Stimulated activated CD8-positive, alpha-beta memory T cell treated with anti-CD3 and anti-CD28 coated beads, Interleukin-15, amount 100 ng/mL, for 4 hours (primary cell): ENCODE measurements at regions not wholly inside any gene's neighbourhood (a gene's known extent, or its start where the extent isn't known, plus 50 kb on each side); places are given as distances from the start of the nearest gene placed in this dataset.
"Not testable (repeated sequence)": the region's sequence is repeated elsewhere in the genome, so short reads cannot be mapped to it uniquely, and the experiment has no call there.

Experiments
- DNase-seq, 2 donors: peaks; one replicate each; pipeline ENCODE4 v3.0.0-alpha.2; 2020; ENCODE audit warnings: low read depth in 2 of 2

DNA sequence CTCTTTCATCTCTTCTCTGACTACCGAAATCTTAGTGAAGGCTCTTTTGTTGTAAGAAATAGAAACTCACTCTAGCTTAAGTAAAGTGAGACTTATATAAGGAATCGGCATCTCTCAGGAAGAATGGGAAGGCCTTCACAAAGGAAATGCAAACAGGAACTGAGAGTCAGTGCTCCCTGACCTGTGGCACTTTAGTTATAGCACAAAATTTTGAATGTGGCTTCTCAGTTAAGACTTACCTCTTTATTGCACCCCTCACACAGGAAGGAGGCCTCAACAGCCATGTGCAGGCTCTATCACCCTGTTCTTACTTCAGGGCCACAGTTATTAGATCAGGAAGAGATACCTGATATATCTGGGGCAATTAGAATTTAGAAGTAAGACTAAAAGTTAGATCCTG lies 224.7 kb upstream of the EGLN3 start:
- no peak for DNase-seq

DNA sequence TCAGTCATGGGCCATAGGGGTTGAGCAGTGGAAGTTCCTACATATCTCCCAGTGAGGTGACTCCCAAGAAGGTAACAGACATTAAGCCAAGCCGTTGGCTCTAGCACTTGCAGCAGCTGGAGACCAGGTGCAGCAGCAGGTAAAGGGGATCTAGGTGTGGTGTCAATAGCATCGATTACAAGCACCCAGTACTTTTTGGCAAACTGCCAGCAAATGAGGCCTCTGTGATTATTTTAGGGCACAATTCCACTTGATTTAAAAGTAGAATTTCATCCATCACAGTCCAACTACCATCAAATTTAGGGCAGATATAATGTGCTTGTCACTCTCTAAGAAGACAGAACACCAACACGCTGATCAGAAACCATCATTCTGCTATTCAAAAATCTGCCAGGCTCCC lies 224.1 kb upstream of the EGLN3 start:
- no peak for DNase-seq

DNA sequence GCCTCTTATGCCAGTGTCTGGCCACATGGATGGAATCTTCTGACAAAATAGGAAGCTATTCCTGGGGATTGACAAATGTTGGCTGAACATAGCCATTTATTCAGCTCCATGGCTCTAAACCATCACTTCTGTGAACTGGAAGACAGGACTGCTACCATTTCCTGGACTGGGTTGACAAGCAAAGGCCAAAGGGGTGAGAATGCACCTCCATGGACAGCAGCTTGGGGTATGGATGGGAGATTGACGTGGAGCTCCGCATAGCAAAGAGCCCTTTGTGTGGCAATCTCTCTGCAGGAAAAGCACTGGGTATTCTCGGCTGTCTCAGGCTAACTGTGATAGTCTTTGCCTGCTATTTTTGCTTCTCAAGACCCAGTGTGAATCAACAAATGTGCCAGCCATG lies 223.0 kb upstream of the EGLN3 start:
- DNase-seq, result no peak

DNA sequence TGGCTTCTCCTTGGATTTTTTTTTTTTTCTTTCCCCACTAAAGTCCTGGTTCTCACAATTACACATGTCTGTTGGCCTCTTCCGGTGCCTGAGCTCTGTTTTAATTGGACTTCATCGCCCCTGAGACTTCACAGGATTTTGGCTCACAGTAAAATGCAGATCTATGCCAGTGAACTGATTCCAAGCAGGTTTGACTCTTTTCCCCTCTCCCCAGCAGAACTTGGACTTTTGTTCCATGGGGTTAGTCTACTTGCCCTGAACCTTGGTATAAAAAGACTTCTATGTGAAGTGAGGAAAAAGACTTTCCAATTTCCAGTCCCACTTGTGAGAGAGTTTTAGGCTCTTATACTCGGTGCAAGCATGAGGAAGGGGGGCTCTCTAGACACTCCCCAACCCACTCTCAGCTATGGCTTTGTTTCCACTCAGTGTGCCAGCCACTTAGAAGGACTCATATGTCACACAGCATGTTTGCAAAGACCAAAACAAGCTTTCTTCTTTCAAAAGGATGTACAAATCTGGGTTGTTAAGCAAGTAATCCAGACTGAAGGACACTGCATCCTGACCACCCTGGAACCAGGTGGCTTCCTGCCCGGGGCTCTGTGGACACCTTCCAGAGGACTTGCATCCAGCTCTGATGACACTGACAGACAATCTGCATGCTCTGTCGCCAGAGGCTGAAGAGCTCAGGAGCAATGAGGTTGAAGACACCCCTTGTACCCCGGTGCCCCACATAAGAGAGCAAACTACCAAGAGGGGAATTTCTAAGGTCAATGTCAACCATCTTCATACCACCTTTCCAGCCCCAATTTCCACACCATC lies 221.9 kb upstream of the EGLN3 start:
- no peak for DNase-seq

DNA sequence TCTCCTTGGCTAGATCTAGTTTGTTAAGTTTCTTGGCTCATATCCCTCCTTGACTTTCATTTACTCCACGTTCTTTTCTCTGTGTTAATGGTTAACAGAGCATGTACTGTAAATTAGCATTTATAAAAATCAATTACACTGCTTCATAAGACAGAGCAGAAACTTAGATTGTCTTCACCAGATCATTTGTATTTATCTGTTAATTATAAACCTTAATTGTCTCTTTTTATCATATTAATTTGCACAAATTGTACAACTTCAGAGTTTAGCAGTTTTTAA lies 221.2 kb upstream of the EGLN3 start:
- no peak for DNase-seq

DNA sequence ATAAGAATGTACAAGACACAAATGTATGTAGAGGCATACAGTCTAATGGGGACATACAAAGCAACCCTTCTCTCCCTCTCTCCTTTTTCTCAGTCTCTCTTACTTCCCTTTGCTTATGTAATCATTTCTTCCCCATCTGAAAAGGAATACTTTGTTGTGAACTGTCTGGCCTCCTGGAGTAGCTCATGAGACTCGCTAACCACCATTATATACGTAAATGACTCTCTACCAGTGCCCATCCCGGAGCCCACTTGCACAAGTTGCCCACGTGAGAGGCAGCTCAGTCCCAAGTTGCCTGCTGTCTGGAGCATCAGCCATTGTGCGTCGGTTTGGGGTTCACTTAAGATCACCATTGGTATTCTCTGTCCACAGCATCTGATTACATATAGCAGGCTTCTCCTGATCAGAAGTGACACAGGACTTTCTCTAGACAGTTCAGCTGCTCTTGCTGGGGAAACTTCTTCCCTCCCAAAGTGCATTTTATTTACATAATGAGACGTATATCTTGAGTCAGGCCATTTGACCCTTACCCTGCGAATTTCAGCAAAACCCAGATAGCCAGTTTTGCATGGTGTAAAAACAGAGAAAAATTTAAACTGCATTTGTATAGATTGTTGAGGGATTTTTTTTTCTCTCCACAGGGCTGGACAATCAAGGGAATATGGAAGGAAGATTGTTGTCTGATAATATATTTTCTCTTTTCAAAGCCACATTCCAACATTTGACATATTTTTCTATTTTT lies 220.7 kb upstream of the EGLN3 start:
- DNase-seq, result no peak

DNA sequence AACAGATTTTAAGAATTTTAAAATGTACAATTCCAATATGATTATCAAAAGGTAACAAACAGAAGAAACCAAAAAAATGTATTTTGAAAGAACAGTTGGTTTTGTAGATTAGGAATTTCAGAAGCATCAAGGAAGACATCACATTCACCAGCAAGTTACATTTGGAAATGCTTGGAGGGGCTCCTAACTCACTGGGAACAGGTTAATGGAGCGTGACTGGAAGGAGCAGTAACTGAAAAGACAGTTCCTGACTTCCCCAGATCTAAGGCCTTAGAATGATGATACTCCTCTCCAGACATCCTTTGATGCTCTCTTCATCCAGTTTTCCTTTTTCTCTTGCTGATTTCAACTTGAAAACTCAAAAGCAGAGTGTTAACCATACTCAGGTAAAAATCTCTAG lies 220.0 kb upstream of the EGLN3 start:
- DNase-seq, result no peak

DNA sequence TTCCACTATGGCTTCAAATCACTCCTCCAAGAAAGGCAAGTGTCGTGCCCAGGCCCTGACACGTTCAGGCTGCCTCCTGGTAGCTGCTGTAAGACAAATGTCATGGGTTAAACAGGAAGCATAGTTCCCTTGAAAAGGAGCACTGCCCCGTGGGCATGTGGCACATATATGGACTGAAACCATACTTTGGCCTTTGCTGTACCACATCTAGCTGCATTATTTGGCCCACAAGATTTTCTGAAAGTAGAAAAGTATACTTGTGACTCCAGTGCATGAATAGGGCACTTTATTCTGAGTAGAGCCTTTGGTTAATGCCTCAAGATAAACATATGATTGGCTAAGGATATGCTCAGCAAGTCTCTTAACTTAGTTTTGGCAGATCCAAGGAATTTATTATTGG lies 218.7 kb upstream of the EGLN3 start:
- no peak for DNase-seq

DNA sequence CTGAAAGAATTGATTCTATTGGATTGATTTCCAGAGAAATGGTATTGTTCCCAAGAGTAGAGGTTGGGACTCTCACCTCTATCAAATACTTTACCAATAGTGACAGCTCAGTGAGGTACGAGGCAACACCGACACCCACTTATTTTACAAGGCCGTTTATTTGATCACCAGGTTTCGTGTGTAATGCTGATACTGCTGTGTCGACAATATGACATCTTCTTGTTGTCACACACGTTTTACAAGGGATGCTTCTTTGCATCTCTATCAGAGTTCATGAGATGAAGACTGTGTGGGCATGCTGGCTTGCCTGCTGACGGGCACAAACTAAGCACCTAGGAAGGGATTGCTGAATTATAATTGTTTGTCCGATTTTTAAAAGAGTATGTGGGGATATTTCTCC lies 217.8 kb upstream of the EGLN3 start:
- no peak for DNase-seq

DNA sequence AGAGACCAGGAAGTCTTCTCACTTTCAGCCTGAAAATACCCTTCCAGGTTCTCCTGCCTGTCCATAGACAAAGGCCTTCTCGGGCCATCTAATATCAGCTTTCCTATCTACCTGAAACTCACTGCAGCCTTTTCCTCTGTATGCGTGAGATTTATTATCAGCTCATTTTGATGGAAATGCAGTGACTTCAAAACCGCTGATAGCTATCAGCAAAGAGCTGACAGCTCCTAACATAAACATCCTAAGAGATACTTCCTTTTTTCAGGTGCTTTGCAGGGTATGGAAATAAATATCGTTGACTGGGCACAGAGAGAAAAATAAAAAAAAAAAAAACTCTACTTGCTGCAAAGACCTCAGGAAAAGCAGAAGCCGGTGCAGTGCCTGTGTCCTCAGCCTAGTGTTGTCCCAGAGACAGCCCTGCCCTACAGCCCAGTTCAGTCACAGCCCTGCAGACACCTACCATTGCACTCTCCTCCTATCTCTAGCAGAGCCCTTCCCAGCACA lies 215.0 kb upstream of the EGLN3 start:
- DNase-seq, result no peak

DNA sequence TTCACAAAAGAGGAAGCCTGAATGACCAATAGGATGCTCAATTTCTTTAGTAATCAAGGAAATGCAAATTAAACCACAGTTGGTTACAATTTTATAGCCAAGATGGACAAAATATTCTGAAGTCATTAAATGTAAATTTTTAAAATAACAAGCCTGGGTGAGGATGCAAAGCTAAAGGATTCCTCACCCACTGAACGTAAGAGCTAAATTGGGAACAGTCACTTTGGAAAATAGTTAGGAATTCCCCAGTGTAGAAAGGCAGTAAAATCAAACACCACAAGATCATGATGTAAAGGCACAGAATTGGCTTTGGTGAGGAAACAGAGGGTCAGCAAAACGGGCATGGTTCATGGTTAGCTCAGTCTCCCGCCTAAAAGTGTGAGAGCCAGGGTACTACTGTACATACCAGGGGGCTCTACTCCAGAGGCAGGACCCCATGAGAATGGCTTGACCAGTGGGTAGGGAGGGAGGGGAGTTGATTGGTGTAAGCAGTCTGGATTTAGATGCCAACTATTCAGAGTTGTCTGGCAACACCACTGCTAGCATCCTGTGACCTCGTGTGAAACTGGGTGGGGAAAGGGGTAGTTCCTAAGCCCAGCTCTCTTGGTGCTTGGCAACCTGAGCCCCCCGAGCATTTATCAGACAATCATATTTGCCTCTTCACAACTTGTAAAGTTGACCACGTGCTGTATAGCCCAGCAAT lies 213.4 kb upstream of the EGLN3 start:
- DNase-seq, result no peak

DNA sequence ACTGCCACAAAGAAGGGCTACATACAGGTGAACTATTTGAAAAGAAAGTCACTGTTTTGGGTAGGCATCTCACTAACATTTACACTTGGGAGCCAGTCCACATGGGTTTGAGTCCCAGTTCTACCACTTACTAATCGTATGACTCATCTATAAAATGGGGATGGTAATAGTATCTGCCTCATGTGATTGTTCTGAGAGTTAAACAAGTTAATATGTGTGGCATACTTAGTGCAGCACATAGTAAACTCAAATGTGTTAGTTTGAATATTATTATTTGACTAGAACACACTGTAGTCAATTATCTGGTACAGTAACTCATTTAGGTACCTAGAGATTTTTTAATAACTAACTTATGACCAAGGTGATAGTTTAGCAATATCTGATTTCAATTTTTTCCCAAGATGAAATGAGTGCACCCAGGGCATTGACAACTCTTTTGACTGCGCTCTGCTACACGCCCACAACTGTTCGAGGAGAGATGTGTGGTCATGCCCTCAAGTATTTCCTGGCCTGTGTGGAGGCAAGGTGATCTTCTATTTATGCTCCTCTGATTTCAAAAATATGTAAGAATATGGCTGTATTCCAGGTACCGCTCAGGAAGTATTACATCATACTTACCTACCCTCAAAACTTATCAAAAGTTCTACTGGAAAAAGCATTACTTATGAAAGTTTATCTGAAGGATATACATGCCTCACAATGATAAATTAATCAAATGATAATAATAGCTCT lies 210.6 kb upstream of the EGLN3 start:
- no peak for DNase-seq

DNA sequence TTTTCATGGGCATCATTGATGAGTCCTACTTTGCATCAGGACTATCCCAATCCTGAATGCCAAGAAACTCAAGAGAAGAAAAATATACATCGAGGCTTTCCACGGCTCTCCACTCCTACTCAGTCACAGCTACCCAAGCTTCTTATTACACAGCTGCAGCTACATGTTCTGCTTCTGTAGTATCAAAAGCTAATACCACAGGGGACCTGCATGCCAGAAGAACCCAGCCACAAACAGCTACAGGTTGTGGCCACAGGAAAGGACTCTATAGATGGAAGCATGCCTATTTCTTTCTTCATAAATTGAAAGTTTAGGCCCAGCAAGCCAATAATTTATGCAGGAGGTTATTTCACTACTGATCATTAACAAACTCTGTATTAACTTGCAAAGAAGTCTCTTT lies 209.7 kb upstream of the EGLN3 start:
- DNase-seq, result no peak

DNA sequence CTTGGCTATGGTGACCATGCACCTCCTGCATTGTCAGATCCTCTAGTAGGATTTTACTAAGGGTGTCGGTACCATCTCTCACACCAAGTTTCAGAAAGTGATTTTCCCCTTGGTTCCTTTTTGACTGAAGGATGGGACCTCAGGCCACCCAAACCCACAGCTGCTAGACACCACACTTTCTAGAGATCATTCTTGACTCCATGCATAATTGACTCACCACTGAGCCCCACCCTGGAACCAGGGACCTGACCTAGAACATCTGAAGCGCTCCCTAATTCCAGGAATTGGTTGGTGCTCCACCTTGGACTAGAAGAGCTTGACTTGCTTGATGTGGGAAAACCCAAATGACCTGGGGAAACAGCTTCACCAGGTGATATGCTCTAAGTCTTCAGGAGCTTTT lies 206.8 kb upstream of the EGLN3 start:
- no peak for DNase-seq

DNA sequence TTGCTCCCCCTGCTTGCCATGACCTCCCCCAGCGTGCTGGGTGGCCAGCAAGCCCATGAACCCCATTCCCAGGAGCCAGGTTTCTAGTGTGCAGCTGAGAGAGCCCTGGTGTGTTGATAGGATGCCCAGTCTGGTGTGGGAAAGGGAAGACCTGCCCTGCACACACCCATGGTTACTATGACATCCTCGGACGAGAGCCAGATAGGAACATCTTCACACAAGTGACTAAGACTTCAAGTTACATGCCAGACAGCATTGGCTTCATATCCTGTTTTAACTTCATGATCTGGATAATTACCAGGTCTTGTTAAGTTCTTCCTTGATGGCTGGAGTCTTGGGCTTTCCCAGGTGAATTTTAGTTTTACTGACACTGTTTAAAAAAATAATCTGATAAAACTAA lies 196.6 kb upstream of the EGLN3 start:
- DNase-seq, result no peak

DNA sequence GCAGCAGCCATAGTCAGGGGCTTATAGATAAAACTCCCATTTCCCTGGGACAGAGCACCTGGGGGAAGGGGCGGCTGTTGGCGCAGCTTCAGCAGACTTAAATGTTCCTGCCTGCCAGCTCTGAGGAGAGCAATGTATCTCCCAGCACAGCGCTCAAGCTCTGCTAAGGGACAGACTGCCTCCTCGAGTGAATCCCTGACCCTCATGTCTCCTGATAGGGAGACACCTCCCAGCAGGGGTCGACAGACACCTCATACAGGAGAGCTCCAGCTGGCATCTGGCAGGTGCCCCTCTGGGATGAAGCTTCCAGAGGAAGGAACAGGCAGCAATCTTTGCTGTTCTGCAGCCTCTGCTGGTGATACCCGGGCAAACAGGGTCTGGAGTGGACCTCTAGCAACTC lies 189.3 kb upstream of the EGLN3 start:
- DNase-seq, result not testable (repeated sequence)

DNA sequence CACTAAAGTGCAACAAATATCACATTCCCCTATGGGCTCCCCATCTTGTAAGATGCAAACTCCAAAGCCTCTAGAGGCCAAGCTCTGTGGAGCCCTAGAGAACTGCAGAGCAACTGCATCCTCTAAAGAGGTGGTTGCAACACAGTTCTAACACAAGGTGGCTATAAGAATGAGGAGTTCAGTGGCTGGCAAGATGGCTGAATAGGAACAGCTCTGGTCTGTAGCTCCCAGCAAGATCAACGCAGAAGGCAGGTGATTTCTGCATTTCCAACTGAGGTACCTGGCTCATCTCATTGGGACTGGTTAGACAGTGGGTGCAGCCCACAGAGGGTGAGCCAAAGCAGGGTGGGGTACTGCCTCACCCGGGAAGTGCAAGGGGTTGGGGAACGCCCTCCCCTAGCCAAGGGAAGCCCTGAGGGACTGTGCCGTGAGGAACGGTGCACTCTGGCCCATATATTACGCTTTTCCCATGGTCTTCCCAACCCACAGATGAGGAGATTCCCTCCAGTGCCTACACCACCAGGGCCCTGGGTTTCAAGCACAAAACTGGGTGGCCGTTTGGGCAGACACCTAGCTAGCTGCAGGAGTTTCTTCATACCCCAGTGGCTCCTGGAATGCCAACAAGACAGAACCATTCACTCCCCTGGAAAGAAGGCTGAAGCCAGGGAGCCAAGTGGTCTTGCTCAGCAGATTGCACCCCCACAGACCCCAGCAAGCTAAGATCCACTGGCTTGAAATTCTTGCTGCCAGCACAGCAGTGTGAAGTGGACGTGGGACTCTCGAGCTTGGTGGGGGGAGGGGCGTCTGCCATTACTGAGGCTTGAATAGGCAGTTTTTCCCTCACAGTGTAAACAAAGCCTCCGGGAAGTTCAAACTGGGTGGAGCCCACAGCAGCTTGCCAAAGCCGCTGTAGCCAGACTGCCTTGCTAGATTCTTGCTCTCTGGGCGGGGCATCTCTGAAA lies 188.6 kb upstream of the EGLN3 start:
- not testable (repeated sequence) for DNase-seq

DNA sequence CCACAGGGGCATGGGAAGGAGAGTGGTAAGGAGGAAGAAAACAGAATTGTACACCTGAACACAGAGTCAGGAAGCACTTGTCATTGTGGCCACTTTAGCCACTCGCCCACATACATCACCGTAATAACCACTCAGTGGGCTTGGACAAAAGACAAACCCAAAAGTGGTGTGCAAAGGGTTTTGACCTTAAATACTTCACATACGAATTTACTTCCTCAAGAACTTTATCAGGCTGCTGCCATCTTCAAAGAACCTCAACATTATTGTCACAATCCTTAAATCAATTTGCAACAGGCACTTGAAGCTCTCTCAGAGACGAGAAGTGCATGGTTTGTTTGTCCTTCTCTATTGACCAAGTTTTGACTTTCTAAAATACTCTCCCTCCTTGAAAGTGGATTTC lies 187.3 kb upstream of the EGLN3 start:
- DNase-seq, result no peak

DNA sequence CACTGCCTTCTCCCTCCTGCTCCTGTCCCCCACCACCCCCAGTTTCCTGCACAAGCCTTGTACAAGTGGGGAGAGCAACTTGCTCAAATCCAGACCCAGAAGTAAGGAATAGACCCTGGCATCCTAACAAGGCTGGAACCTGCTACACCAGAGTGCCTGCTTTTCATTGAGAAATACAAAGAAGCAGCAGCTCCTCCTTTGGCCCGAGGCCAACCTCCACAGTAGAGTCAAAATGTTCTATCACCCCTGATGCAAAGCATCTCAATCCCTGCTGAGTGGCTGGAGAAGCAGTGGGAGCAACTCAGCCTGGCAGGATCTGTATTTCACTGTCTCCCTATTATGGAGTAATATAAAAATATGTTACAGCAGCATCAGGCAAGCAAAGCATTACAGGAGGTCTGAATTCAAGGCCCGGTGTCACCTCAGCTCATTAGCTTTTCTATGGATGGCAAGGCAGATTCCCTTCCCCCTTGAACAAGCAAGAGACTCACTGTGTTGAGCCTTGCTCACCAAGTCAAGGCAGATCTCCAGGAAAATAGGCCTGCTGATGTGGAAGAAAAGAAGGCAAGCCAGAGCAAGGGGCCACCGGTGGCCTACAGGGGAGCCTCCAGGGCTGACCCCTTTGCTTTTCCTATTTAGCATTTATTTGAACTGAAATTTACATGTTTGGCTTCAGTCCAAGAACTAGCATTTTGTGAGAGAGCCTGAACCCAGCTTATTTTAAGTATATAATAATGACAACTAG lies 186.3 kb upstream of the EGLN3 start:
- DNase-seq, result no peak

DNA sequence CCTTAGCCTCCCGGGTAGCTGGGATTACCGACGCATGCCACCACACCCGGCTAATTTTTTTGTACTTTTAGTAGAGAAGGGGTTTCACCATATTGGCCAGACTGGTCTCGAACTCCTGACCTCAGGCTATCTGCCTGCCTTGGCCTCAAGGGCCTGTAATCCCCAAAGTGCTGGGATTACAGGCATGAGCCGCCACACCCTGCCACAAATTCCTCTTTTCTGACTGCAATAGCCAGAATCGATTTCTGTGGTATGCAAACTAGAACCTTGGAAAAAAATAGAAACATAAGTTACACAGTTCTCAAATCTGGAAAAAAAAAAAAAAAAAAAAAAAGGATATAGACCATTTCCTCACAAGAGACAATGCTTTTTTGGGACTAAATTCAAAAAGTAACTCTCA lies 184.6 kb upstream of the EGLN3 start:
- no peak for DNase-seq
